Fibroblast of villous mesenchyme (primary cell): ENCODE measurements at regions not wholly inside any gene's neighbourhood (a gene's known extent, or its start where the extent isn't known, plus 50 kb on each side); places are given as distances from the start of the nearest gene placed in this dataset.

Source experiments
- DNase-seq: peaks from one replicate; pipeline ENCODE4 v3.0.0-alpha.2; 2010; ENCODE audit warnings: low read depth
- H3K4me3 ChIP-seq: 2 replicates; pipeline ENCODE4 v1.5.1; 2011; ENCODE audit warnings: low read depth, mild to moderate bottlenecking, low read length
- TF ChIP-seq, protein P1 (sequence below): IDR thresholded peaks from 2 replicates; pipeline ENCODE4 v1.5.1; 2012; ENCODE audit warnings: low read depth, mild to moderate bottlenecking, low read length; ENCODE audit not compliant: insufficient read depth

DNA sequence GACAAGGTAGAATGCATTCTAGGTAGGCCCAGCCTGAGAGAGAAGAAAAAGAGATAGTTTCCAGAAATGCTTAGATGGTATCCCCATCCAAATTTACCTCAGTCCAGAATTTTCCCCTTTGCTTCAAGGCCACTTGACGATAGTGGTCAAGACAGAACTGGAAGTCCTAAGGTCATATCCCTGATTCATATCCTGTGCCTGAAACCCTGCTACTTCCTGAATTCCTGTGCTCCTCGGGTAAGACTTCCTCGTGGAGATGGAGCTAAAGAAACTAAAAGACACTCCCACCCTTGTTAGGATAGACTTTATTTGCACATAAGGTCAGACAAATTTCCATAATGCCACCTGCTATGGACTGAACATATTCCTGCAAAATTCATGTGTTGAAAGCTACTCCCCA, 175.9 kb downstream of the EVX1 start:
- TF ChIP-seq, protein P1, sequence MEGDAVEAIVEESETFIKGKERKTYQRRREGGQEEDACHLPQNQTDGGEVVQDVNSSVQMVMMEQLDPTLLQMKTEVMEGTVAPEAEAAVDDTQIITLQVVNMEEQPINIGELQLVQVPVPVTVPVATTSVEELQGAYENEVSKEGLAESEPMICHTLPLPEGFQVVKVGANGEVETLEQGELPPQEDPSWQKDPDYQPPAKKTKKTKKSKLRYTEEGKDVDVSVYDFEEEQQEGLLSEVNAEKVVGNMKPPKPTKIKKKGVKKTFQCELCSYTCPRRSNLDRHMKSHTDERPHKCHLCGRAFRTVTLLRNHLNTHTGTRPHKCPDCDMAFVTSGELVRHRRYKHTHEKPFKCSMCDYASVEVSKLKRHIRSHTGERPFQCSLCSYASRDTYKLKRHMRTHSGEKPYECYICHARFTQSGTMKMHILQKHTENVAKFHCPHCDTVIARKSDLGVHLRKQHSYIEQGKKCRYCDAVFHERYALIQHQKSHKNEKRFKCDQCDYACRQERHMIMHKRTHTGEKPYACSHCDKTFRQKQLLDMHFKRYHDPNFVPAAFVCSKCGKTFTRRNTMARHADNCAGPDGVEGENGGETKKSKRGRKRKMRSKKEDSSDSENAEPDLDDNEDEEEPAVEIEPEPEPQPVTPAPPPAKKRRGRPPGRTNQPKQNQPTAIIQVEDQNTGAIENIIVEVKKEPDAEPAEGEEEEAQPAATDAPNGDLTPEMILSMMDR, result no peak
- no peak for DNase-seq

DNA sequence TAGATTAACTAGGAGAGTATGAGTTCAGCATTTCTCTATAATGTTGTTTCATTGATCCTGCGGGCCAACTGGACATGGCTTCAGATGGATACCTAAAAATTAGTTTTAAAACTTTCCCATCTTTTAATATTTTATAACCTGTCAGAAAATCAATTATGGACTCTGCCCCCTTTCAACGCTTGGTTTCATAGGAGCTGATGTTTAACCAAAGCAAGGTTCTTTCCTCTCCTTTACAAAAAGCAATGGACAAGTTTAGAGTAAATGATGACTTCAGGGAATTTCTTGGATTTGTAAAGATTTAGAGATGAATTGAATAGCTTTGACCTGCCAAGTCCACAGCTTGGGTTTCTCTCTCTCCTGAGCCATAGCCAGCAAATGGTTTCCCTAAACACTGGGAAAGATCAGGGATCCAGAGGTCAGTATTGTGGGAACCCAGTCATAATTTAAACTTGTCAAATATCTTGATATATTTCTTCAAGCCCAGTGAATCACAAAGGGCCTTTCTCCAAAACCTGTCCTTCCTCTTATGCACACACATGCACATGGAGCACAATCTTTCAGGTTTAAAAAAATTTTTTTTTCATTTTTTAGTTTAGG, 177.1 kb downstream of the EVX1 start:
- peak; percentile 15 for DNase-seq
- TF ChIP-seq, protein P1, result no peak
- no peak overlapping the region for H3K4me3 ChIP-seq

More for the DNA sequence above, 175.9 kb downstream of the EVX1 start:
- H3K4me3 ChIP-seq, result no peak overlapping the region

DNA sequence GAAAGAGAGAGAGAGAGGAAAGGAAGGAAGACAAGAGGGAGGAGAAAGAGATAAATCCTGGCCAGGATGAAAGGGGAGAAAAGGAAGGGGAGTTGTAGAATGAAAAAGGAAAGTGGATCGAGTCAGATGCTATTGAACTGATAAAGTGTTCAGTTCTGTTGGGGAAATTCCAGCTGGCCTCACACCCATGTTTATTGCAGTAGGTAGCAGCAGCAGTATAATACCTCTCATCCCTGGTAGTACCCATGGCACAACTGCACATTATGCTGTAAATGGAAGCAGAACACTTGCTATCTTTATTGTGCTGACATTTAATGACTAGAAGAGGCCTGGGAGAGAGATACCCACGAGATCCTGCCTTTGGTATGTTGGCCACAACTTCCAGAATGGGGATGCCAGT, 178.1 kb downstream of the EVX1 start:
- no peak for DNase-seq
- no peak overlapping the region for H3K4me3 ChIP-seq
- TF ChIP-seq, protein P1, result no peak

DNA sequence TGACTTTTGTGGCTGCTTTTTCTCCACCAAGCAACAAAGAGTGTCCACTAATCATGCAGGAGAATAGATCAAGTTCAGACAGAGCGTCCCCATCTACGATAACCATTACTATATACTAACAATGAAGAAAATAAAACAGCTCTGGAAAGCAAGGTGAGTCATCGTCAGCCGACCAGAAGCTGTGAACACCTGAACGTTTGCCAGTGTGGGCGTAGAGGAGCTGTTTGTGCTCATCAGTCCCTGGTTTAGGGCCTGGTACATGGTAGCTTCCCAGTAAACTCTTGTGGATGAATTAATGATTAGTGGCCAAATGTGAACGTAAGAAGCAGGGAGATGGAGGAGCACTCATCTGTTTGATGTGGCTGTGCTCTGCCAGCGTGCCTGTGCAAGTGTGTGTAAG, 180.7 kb downstream of the EVX1 start:
- TF ChIP-seq, protein P1, result no peak
- H3K4me3 ChIP-seq, result no peak overlapping the region
- DNase-seq, result peak; percentile 10

DNA sequence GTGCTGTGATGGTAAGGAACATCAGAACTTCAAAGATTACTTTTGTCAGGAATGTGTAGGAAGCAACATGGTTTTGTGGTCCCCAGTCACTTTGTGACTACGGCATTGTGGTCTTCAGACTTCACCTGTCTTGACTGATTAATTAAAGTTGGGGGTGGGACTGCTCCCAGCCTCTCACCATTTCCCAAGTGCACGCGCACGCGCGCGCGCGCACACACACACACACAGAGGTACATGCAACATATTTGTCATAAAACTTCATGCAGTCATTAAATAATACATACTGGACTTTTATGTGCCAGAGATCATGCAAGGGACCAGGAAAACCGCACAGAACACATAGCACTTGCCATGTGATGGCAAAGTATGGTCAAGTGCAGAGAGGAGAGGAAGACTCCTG, 181.2 kb downstream of the EVX1 start:
- TF ChIP-seq, protein P1, result no peak

DNA sequence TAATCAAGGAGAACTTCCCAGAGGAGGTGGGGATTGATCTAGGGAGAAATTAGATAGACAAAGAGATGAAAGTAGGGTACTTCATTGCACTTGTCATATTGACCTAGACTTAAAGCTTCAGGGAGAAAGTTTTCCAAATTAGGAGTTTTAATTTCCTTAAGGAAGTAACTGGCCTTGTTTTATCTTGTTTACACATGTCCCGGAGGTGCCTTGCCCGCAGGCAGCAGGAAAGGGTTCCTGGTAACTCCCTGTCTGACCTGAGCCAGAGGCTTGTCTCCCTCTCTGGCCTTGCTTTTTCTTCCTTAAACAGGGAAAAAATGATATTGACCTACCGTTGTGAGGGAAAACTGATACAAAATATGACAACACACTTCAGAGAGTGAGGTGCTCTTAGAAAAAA, 181.6 kb downstream of the EVX1 start:
- TF ChIP-seq, protein P1, result no peak
- DNase-seq, result no peak
- no peak overlapping the region for H3K4me3 ChIP-seq

More for the DNA sequence above, 181.2 kb downstream of the EVX1 start:
- H3K4me3 ChIP-seq, result no peak overlapping the region
- DNase-seq, result no peak

DNA sequence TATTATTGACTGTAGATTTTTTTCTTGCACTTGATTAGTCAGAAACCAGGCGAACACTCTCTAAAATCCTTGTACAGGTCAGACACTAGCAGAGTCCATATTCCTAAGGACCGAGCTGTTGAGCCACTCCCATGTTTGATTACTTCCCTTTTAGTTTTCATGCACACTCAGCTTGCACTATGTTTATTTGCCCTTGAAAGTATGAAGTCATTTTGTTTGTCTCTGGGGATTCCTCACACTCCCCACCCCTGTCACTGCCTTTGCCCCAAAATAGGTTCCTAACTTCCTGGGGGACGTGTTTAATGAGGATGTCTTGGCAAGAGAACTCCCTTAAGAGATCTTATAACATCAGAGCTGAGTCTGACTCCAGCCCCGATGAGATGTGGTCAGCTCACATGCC, 182.1 kb downstream of the EVX1 start:
- DNase-seq, result no peak
- TF ChIP-seq, protein P1, result no peak
- no peak overlapping the region for H3K4me3 ChIP-seq
